Upper lobe of left lung (tissue), 4 donors: ENCODE measurements at regions not wholly inside any gene's neighbourhood (a gene's known extent, or its start where the extent isn't known, plus 50 kb on each side); places are given as distances from the start of the nearest gene placed in this dataset.

Experiments used
- CTCF ChIP-seq, 6 experiments: fragments of 450-650 bp in 4 of 6; fragments of 200-600 bp in 2 of 6; sonication (generic) in 2 of 6; IDR thresholded peaks; one replicate each; pipeline ENCODE4 v1.5.1; 2016 to 2019; ENCODE audit warnings: antibody characterized with exemption in 6 of 6
- EP300 ChIP-seq, 4 donors: sonication (generic); formaldehyde crosslinking; IDR thresholded peaks; one replicate each; pipeline ENCODE4 v1.5.1; 2017; ENCODE audit warnings: antibody characterized with exemption in 4 of 4, control low read depth in 2 of 4
- POLR2A ChIP-seq, 4 donors: fragments of 450-650 bp; IDR thresholded peaks; one replicate each; pipeline ENCODE4 v1.5.1; 2016 to 2017; ENCODE audit warnings: antibody characterized with exemption in 4 of 4, mild to moderate bottlenecking in 2 of 4
- POLR2AphosphoS5 ChIP-seq, 2 donors: sonication (generic); formaldehyde crosslinking; IDR thresholded peaks; one replicate each; pipeline ENCODE4 v1.5.1; 2017; ENCODE audit warnings: antibody characterized with exemption in 2 of 2

GRCh38 chr9:106207298-106207697 lies 513.0 kb downstream of the TMEM38B start:
- TF ChIP-seq POLR2A (IDR thresholded peaks at IDR 0.05) (no peak), CTCF (IDR thresholded peaks at IDR 0.05) (no peak), EP300 (IDR thresholded peaks at IDR 0.05) (no peak), POLR2AphosphoS5 (IDR thresholded peaks at IDR 0.05) (no peak)
